Fibroblast of skin of left quadriceps (primary cell): ENCODE measurements at regions not wholly inside any gene's neighbourhood (a gene's known extent, or its start where the extent isn't known, plus 50 kb on each side); places are given as distances from the start of the nearest gene placed in this dataset.
"Not testable (repeated sequence)": the region's sequence is repeated elsewhere in the genome, so short reads cannot be mapped to it uniquely, and the experiment has no call there.

Experiments used
- DNase-seq, 2 experiments: peaks; one replicate each; pipeline ENCODE4 v3.0.0-alpha.2; 2013; ENCODE audit warnings: low read depth in 2 of 2

GRCh38 chr21:35573472-35574374 lies 486.6 kb downstream of the SETD4 start:
- no peak for DNase-seq

GRCh38 chr21:35571910-35572309 lies 488.4 kb downstream of the SETD4 start:
- DNase-seq, result no peak

- no peak for DNase-seq
Observed at GRCh38 chr21:35568643-35569042, 491.7 kb downstream of the SETD4 start.

DNA sequence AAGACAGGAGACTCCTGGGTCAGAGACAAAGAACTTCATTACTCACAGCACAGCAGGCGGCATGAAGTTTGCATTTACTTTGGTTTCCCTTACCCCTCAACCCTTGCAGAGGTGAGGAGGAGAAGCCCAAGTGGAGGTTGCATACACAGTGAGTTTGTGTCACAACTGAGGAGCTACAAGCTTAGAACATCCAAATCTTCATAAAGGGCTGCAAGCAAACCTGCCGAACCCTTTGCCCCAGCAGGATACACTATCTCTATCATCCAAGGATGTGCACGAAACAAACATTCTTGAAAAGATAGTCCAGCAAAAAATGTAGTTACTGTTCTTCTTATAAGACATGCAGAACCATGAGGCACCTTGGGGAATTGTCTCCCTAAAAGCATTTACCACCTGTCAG lies 493.5 kb downstream of the SETD4 start:
- DNase-seq, result no peak

GRCh38 chr21:35565204-35565611 lies 495.1 kb downstream of the SETD4 start:
- DNase-seq, result peak; percentile 55 to 62

DNA sequence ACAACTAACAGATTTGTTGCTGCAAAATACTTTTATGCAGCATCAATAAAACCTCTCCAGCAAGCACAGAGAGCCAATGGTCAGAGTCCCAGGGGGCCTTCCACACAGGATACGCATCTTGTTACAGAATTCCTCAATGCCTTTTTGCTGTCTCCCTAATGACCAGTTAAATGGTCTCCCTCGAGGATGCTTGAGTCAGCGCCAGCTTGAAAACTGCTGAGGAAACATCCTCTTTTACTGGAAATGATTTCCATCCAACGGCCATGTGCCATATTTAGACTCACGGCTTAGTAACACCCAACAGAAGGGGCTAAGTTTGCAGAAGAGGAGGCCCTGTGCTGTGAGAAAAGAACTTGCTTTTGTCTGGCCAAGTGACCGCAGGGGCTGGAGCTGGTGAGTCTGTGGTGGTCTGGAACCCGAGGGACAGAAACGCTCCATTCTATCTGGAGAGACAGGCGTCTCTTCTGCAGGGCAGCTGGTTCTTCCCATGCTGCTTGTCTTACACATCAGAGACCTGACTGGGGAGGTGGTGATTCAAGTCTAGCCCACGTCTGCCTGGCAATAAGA lies 496.4 kb downstream of the SETD4 start:
- peak; percentile 99 for DNase-seq

DNA sequence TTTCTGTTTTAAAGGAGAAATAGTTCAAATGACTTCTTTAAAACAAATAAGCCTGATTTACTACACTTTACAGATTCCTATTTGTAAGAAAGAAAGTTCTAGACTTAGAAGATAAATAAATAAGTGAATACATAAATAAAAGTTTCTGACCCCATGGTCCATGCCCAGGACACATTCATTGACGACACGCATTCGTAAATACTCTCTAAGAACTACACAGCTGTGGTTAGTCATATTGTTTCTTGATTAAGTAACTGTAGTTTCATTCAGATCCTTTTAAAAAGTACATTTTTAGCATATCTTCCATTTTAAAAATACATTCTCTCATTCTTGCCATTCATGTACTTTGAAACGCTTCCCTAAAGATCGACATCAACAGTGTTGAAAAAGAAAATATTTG lies 497.4 kb downstream of the SETD4 start:
- no peak for DNase-seq

DNA sequence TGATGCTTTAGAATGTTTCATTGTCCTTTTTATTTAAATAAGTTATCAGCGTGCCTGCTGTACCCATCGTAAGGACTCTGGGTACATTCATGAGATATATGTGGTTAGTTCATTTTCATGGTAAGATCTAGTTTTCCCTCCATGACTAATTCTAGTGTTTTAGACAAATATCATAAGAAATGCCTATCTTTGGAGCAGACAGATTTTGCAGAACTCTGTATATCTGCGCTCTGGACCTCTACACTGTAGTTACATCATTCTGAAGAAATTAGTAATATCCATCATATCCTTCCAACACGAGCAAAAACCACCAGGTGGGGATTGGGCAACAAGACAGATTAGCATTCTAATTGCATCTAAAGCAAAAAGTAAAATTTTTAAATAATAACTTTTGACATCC lies 499.2 kb downstream of the SETD4 start:
- no peak for DNase-seq

DNA sequence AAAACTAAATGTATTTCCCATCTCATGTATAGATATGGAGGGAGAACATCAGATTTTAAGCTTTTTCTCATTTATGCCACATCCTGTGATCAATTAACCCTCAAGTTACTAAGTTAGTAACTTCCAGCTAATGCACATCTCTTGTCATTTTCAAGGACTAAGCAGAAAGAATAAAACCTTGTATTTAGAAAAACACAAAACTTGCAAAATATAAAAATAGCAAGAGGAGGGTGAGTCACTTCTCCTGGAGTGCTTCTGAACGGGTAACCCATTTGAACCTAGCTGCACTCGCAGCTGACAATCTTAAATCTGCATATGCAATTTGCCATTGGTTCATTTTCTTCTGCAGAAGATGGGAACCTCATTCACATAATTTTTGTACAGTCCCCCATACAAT lies 500.5 kb downstream of the SETD4 start:
- no peak for DNase-seq

- peak; percentile 89 to 90 for DNase-seq
Observed at GRCh38 chr21:35559128-35559828, 501.0 kb downstream of the SETD4 start.

DNA sequence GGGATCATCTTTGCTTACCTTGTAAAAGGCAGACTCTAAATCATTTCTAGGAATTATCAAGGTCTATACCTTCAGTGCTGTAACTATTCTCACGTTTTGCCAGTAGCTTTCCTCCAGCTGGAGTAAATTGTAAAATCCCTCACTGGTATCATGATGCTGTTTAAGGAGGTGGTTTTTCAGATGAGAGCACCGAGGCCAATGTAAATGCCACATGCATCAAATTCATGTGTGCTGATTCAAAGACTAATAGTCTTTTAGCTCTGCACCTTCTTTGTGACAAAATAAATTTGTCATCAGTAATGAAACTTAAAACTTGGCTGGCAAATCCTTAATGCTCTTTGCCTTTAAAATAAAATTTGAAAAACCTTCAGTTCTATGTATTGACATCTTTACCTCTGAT lies 503.8 kb downstream of the SETD4 start:
- no peak for DNase-seq

DNA sequence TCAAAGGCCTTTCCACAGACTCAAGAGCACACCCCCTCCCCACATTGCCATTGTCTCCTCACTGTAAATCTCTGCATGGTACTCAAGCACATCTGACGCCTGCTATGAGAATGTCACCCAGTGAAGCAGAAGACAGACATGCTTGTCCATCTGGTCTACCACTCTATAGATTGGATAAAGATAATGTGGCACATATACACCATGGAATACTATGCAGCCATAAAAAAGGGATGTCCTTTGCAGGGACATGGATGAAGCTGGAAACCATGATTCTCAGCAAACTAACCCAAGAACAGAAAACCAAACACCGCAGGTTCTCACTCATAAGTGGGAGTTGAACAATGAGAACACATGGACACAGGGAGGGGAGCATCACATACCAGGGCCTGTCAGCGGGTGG lies 503.4 kb upstream of the RUNX1 start:
- not testable (repeated sequence) for DNase-seq

DNA sequence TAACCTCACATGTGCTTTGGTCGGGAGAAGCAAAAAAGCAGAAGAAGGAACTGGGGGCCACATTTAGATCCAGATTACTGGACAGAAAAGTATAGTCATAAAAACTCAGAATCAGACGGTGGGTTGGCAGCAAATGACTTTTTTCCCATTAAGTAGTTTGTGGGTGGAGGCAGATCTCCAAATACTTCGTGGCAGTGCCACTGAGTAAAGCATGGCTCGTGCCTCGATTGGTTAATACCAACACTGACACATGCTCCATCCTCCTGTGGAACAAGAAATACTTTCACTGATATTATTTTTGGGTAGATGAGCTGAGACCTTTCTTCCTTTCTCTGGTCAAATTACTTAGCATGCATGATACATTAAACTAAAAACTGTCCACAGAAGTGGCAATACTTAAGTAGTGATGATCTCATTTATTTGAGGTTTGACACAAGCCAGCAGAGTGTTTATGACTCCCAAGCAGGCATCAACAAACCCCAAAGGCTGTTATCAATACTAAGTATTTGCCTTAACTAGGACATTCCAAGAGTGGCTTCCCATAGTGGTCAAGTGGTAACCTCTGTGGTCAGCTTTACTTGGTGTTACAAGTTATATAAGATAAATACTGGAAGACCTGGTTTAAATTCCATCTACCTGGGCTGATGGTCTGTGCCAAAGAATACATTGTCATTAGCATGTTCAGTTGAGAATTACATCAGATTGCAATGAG lies 500.0 kb upstream of the RUNX1 start:
- no peak for DNase-seq

DNA sequence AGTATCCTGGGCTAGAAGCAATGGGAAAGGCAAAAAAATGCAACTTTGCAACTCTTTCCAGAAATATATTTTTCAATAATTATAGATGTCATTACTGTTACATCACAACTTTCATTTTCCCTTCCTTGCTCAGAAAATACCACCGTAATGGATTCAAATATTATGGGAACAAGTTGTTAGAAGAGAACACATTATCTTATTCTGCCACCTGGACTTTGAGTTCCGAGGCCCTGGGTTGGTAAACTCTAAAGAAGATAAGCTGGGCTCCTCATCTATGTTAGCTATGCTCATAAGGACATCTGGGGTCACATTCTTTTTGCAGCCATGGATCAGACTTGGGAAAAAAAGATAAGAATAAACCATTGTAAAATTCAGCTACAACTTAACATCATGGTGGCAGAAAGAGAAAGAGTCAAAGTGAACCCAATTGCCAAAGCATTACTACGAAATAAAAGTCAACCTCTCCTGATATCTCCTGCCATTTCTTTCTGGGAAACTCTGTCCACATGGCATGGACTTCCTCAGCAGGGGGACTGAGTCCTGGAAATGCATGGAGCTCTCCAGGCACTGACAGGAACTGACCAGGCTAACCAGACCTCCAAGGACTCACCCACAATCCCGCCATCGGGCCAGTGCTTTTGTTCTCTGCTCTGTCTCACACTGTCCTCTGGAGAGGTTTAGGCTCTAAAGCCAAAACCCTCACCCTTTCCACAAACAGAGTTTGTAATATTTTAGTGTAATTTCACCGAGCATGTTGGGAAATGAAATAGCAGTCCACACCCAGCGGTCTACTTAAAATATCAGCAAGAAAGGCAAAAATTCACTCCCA lies 499.1 kb upstream of the RUNX1 start:
- DNase-seq, result no peak

- DNase-seq, result no peak
Observed at GRCh38 chr21:35543746-35544145, 494.6 kb upstream of the RUNX1 start.

DNA sequence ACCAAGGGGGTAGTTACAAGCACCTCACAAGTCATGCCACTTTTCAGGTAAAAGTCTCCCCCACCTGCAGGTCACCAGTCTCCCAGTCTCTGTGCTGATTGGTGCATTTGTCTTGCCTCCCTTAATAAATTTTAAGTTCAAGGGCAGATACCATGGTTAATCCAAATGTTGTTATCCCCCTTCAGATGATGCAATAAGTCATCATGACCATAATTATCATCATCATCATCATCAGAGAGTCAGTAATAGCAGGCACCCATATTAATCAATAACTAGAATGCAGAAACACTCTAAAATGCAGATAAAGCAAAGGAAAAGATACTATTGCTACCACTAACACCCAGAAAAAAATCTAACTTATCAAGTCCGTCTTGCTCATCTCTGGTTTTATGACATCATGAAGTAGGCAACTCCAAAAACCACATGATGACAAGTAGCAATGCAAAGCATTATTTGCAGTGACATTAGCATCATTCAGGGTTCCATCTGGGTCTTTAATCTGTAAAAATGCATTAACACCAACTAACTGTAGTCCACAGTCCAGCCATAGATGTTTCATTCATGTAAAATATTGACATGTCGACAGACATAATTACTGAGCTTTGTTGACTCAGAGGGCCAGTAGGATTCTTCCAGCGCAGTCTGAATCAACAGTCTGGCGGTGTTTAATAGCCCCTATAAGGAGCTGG lies 492.0 kb upstream of the RUNX1 start:
- peak; percentile 97 to 98 for DNase-seq

GRCh38 chr21:35538386-35538785 lies 489.3 kb upstream of the RUNX1 start:
- DNase-seq, result no peak

DNA sequence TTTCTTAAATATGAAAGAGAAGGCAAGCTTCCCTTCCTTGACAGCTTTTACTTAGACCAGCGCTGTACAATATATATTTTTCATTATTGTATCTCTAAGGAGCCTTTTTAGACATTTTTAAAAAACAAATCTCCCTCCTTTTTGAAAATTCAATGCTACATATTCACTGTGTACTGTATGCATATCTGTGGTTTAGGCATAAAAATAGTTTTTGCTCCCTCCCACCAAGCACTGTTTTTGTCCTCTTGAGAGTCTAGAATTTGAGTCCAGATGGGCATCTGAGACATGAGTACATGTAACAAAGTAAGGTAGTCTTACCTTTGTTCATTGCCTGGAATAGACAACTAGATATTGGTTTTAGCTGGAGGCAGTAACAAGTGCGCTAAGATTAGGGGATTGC lies 488.5 kb upstream of the RUNX1 start:
- no peak for DNase-seq

GRCh38 chr21:35533893-35534292 lies 484.8 kb upstream of the RUNX1 start:
- no peak for DNase-seq

DNA sequence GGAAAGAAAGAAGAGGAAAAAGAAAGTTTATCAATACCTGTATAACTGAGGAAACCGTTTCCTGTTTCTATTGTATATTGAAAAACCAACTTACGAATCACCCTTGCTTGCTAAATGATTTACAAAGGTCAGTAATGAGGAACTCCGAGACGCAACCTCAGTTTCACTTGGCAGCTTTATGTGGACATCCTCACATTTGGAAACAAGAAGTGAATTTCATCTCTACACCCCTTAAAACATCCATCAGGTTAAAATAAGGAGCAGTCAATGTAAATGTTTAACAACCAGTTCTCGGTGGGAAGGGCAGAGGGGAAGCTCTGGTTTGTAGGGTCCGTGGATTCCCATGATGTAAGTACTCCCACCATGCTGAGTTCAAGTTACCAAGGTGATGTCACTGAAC lies 481.7 kb upstream of the RUNX1 start:
- no peak for DNase-seq
